COR-L47 (cell line): ENCODE measurements at regions not wholly inside any gene's neighbourhood (a gene's known extent, or its start where the extent isn't known, plus 50 kb on each side); places are given as distances from the start of the nearest gene placed in this dataset.

Experiments used
- DNase-seq: peaks from one replicate; lab custom pipeline; 2025; lab: John Stamatoyannopoulos, UW

DNA sequence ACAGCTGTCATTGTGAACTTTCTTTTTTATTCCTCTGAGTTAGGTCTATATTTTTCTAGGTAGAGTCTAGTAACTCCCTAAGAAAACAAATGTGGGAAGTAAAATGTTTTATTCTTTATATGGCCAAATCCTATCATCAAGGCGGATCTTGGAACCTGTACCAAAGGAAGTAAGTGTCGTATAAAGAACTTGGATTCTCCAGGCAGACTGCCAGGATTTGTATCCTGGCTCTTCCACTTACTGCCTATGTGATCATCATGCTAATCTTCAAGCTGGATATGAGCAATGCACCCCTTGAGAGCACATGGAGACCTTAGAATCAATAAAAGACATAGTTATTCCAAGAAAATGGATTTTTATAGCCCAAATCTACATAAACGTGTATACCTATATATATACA is 286.5 kb downstream of the PCDH17 start:
- DNase-seq = no peak

GRCh38 chr13:57918913-57919312 is 287.4 kb downstream of the PCDH17 start:
- no peak for DNase-seq

GRCh38 chr13:57925250-57925649 is 293.7 kb downstream of the PCDH17 start:
- no peak for DNase-seq

GRCh38 chr13:57925751-57926150 is 294.2 kb downstream of the PCDH17 start:
- no peak for DNase-seq

GRCh38 chr13:57932061-57932460 is 300.5 kb downstream of the PCDH17 start:
- no peak for DNase-seq

DNA sequence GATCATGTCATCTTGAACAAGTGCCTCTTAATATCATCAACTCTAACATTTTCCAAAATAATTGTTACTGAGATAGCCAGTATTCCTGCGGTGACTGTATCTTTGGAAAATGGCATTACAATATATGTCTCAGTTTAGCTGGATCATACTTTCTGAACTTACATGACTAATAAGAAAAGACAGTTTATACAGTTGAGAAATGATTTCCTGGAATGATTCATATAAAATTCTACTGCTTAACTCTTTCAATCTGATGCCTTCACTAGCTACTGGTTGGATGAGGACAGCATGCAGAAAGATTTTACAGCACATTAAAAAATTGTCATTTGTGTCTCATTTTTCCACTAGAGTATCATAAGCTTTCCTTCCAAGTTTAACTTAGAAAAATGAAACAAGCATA is 302.1 kb downstream of the PCDH17 start:
- DNase-seq = no peak

- no peak for DNase-seq
Observed at GRCh38 chr13:57935965-57936364, 304.4 kb downstream of the PCDH17 start.

DNA sequence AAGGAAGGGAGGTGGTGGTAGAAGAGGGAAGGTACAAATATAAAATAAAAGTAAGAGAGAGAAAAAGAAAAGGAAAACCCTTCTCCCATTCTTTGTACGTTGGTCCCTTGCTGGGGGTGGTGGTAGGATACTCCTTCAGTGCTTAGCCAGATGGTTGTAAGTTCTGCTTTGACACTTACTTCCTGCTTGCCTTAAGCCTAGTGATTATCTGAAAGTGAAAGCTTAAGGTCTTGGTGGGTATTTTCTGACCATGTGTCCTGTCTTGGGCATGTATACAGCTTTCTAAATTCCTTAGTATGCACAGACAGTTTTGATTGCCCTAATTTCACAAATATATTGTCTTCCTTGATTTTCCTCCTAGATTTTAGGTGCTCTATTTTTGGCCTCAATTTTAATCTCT is 314.8 kb downstream of the PCDH17 start:
- no peak for DNase-seq

GRCh38 chr13:57948884-57949283 is 317.3 kb downstream of the PCDH17 start:
- DNase-seq = no peak

DNA sequence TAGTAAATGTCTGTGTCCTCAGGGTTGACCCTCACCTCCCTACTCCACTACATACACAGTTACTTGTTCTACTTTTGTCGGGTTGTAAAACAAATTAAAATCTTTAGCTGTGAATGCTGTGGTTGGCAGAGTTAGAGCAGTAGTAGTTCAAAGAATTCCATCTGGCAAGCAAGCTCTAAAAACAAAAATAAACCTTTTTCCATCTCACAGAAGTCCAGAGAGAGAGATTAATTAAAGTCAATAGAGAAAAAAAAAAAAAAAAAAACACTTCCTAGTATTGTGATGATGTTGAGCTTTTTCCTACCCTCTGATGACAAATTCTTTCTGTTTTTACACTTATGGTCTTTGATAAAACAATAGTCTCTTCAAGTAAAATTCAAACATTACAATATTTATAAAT is 338.4 kb downstream of the PCDH17 start:
- no peak for DNase-seq

- no peak for DNase-seq
Observed at GRCh38 chr13:57970404-57970803, 338.9 kb downstream of the PCDH17 start.

DNA sequence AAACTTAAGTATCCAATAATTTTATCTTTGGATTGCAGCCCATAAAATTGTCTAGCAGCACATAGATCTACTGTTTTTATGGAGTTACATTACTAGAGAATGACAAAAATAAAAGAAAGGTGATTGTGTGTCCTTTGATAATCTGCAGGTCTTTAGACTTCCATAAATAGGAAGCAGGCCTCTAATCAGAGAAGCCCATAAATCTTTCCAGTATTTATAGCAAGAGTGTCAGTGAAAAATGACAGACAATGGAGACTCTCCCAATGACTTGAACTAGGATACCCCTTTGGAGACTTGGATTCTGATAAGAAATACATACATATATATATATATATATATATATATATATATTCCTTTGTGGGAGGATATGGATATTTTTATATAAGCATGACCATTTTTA is 351.2 kb downstream of the PCDH17 start:
- DNase-seq = no peak

- no peak for DNase-seq
Observed at GRCh38 chr13:57988276-57988675, 356.7 kb downstream of the PCDH17 start.

GRCh38 chr13:57991041-57991440 is 359.5 kb downstream of the PCDH17 start:
- DNase-seq = no peak

DNA sequence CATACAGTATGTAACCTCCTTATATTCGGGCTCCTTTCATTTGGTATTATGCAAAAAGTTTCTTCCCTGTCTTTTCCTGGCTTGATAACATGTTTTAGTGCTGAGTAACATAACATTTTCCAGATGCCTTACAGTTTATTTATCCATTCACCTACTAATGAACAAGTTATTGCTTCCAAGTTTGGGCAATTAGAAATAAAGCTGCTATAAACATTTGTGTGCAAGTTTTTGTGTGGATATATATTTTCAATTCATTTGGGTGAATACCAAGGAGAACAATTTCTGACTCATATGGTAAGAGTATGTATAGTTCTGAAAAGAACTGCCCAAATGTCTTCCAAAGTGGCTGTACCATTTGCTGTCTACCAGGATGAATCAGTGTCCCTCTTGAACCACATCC is 360.9 kb downstream of the PCDH17 start:
- DNase-seq = no peak

DNA sequence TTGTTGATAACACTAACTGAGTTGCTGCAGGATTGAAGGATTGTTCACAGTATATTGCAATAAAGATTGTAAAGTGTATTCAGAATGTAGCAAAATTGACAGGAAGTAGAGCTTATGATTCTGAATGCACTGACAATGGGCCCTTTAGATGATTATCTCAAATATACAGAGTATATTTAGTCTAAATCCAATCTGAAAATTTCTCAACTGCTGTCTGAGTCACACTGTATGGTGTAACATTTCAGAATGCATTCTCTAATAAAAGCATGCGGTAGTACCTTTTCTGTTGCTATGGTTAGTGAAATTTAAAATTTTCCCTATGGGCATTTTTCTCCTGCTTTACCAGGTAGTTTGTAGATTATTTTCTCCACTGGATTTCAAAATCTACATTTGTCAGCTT is 365.2 kb downstream of the PCDH17 start:
- DNase-seq = no peak

DNA sequence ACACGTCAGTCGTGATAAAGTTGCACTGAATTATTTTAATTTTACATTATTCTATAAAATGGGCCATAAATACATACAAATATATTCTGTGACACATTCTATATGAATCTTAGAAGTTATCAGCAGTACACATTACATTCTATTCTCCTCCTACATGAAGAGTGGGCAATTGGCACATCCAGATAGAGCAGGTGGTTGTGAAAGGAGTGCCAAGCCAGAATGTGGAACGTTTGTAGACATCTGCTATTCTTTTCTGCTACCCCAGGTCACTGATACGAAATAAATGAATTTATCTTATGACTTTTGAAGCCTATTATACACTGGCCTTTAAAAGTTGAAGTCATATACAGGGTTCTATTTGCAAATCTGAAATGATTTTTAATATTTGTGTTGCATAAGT is 373.2 kb downstream of the PCDH17 start:
- no peak for DNase-seq

DNA sequence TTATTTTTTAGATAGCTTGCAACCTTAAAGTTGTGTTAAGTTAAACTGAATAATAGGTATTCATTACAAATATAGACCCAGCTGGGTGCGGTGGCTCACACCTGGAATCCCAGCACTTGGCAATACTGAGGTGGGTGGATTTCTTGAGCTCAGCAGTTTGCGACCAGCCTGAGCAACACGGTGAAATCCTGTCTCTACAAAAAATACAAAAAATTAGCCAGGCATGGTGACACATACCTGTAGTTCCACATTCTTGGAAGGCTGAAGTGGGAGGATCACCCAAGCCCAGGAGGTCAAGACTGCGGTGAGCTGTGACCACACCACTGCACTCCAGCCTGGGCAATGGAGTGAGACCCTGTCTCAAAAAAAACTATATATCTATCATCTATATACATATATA is 386.5 kb downstream of the PCDH17 start:
- no peak for DNase-seq

GRCh38 chr13:58018865-58019264 is 387.3 kb downstream of the PCDH17 start:
- DNase-seq = peak; percentile 62

- no peak for DNase-seq
Observed at GRCh38 chr13:58024103-58024502, 392.6 kb downstream of the PCDH17 start.

GRCh38 chr13:58025821-58026220 is 394.3 kb downstream of the PCDH17 start:
- no peak for DNase-seq

- DNase-seq = peak; percentile 17
Observed at GRCh38 chr13:58032676-58033460, 401.3 kb downstream of the PCDH17 start.

DNA sequence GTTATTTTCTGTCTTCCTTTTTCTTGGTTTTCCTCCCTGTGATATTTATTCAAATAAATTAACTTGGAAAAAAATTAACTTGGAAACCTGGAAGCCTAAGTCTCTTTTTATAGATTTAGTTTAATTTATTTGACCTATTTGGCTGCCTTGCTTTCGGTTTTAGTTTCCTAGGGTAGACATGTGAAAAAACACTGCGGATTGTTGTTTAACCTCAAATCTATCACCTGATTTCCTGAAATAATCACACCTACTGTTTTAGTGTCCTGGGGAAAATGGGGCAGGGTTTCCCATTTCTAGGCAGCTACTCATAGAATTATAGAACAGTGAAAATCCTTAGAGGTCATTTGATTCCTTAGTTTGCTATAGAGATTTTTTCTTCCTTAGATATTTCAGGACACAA is 412.4 kb downstream of the PCDH17 start:
- no peak for DNase-seq

DNA sequence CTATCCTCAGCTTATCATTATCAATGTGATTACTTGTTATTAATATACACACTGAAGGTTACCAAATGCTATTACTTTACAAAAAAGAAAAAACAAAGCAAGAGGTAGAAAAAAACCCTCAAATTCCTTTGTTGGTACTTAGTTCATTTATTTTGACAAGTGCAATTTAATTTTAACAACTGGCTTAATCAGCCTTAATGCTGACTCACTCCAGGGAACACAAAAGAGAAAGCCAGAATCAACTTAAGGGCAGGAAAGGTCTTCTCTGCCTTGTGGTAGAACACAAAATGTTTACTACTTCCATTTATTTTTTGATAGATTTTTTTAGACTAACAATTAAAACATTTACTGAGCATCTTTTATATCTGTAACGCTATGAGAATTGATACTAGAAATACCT is 417.1 kb downstream of the PCDH17 start:
- DNase-seq = no peak
